CD4-positive, alpha-beta T cell (primary cell): ENCODE measurements at regions not wholly inside any gene's neighbourhood (a gene's known extent, or its start where the extent isn't known, plus 50 kb on each side); places are given as distances from the start of the nearest gene placed in this dataset.

ENCODE experiments used
- ATAC-seq: fragments of 200-7000 bp; cut with Tn5 transposase; one replicate; pipeline ENCODE4 v1.10.0; 2022; ENCODE audit warnings: mild to moderate bottlenecking; ENCODE audit not compliant: poor library complexity
- CTCF ChIA-PET: fragments of 350-600 bp; sonication (Branson Sonifier 250); formaldehyde crosslinking; loops from one replicate; lab custom pipeline; 2021; ENCODE audit warnings: antibody characterized with exemption, inconsistent platforms; lab: Charles Lee
- POLR2A ChIA-PET: fragments of 350-600 bp; sonication (Branson Sonifier 250); formaldehyde crosslinking; loops from one replicate; lab custom pipeline; 2021; ENCODE audit warnings: antibody characterized with exemption, inconsistent platforms; lab: Charles Lee
- DNase-seq, 14 experiments: peaks; one replicate each; pipeline ENCODE4 v3.0.0-alpha.2; 2013 to 2020; ENCODE audit warnings: mixed read lengths in 2 of 14
- H3K27ac ChIP-seq, 2 donors: one replicate each; pipeline versions ENCODE4 v1.5.1 to v1.7.0; 2013; ENCODE audit warnings: low read length in 2 of 2, low read depth in 1 of 2, mild to moderate bottlenecking in 1 of 2
- H3K27me3 ChIP-seq, 2 experiments: 1 replicate in 1 of 2; 2 replicates in 1 of 2; pipeline versions ENCODE4 v1.6.1 to v1.7.0; 2013; ENCODE audit warnings: low read length in 2 of 2, control low read depth in 1 of 2, mild to moderate bottlenecking in 1 of 2, moderate library complexity in 1 of 2; ENCODE audit not compliant: insufficient read depth in 2 of 2, control insufficient read depth in 1 of 2
- H3K36me3 ChIP-seq: one replicate; pipeline ENCODE4 v1.6.1; 2013; ENCODE audit warnings: low read length, control low read depth; ENCODE audit not compliant: insufficient read depth
- H3K4me1 ChIP-seq: one replicate; pipeline ENCODE4 v1.6.1; 2013; ENCODE audit warnings: low read length, control low read depth; ENCODE audit not compliant: insufficient read depth
- H3K4me3 ChIP-seq: one replicate; pipeline ENCODE4 v1.5.1; 2013; ENCODE audit warnings: mild to moderate bottlenecking, low read length, moderate library complexity
- H3K9me3 ChIP-seq, 2 experiments: 1 replicate in 1 of 2; 2 replicates in 1 of 2; pipeline versions ENCODE4 v1.6.1 to v1.7.0; 2013; ENCODE audit warnings: low read length in 2 of 2, mild to moderate bottlenecking in 2 of 2, control low read depth in 1 of 2, moderate library complexity in 1 of 2; ENCODE audit not compliant: control insufficient read depth in 1 of 2, insufficient read depth in 1 of 2
- H3K27ac Mint-ChIP-seq: one replicate; pipeline ENCODE4 v1.8.0; 2020; ENCODE audit warnings: mixed read lengths
- H3K27me3 Mint-ChIP-seq: one replicate; pipeline ENCODE4 v1.8.0; 2021; ENCODE audit warnings: mixed read lengths
- H3K36me3 Mint-ChIP-seq: one replicate; pipeline ENCODE4 v1.8.0; 2021; ENCODE audit warnings: low read depth, mixed read lengths
- H3K4me1 Mint-ChIP-seq: one replicate; pipeline ENCODE4 v1.8.0; 2021; ENCODE audit warnings: low read depth, mixed read lengths
- H3K4me3 Mint-ChIP-seq: one replicate; pipeline ENCODE4 v1.8.0; 2020; ENCODE audit warnings: mild to moderate bottlenecking, mixed read lengths
- H3K9me3 Mint-ChIP-seq: one replicate; pipeline ENCODE4 v1.8.0; 2020; ENCODE audit warnings: mixed read lengths
- intact Hi-C, 2 experiments: fragments of 100-400 bp; cut with DNase I in 1 of 2; cut with micrococcal nuclease in 1 of 2; formaldehyde crosslinking; loops; one replicate each; pipeline versions ENCODE4 v1.15.1 to v1.9.0; 2023 to 2025; cut with DNase I, micrococcal nuclease
- TF ChIP-seq, protein P1 (sequence below): fragments of 200-600 bp; IDR thresholded peaks from one replicate; pipeline ENCODE4 v1.8.0; 2022; ENCODE audit warnings: antibody characterized with exemption, mild to moderate bottlenecking

GRCh38 chr22:27635435-27635834 lies 166.1 kb downstream of the MN1 start:
- DNase-seq, result no peak
- no peak overlapping the region for H3K27ac Mint-ChIP-seq
- H3K27me3 Mint-ChIP-seq, result peaks cover 20% of the 10 kb centered on the region

GRCh38 chr22:27635852-27636251 lies 165.7 kb downstream of the MN1 start:
- H3K9me3 ChIP-seq, result peaks cover 0 to 11% of the 10 kb centered on the region in 2 experiments
- POLR2A ChIA-PET, result no interaction called here
- H3K27me3 ChIP-seq, result peaks cover 0 to 3% of the 10 kb centered on the region in 2 experiments
- DNase-seq (no peak), ATAC-seq (no peak)
- H3K4me3 ChIP-seq, result no peak overlapping the region
- Mint-ChIP-seq H3K27ac (no peak overlapping the region), H3K4me1 (no peaks in the 10 kb centered on the region), H3K36me3 (no peaks in the 10 kb centered on the region), H3K27me3 (peaks cover 20% of the 10 kb centered on the region), H3K9me3 (no peaks in the 10 kb centered on the region), H3K4me3 (no peak overlapping the region)
- H3K36me3 ChIP-seq, result no peaks in the 10 kb centered on the region
- no peaks in the 10 kb centered on the region for H3K4me1 ChIP-seq
- intact Hi-C loops, result no loop called here
- H3K27ac ChIP-seq, result no peak overlapping the region
- CTCF ChIA-PET, result no interaction called here
- TF ChIP-seq, protein P1, sequence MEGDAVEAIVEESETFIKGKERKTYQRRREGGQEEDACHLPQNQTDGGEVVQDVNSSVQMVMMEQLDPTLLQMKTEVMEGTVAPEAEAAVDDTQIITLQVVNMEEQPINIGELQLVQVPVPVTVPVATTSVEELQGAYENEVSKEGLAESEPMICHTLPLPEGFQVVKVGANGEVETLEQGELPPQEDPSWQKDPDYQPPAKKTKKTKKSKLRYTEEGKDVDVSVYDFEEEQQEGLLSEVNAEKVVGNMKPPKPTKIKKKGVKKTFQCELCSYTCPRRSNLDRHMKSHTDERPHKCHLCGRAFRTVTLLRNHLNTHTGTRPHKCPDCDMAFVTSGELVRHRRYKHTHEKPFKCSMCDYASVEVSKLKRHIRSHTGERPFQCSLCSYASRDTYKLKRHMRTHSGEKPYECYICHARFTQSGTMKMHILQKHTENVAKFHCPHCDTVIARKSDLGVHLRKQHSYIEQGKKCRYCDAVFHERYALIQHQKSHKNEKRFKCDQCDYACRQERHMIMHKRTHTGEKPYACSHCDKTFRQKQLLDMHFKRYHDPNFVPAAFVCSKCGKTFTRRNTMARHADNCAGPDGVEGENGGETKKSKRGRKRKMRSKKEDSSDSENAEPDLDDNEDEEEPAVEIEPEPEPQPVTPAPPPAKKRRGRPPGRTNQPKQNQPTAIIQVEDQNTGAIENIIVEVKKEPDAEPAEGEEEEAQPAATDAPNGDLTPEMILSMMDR, result no peak

More at GRCh38 chr22:27635435-27635834, 166.1 kb downstream of the MN1 start:
- Histone ChIP-seq H3K27ac (no peak overlapping the region), H3K4me1 (no peaks in the 10 kb centered on the region), H3K4me3 (no peak overlapping the region), H3K36me3 (no peaks in the 10 kb centered on the region), H3K9me3 (peaks cover 0 to 11% of the 10 kb centered on the region in 2 experiments), H3K27me3 (peaks cover 0 to 3% of the 10 kb centered on the region in 2 experiments)
- Mint-ChIP-seq H3K9me3 (no peaks in the 10 kb centered on the region), H3K4me1 (no peaks in the 10 kb centered on the region), H3K4me3 (no peak overlapping the region), H3K36me3 (no peaks in the 10 kb centered on the region)
- ChIA-PET CTCF (no interaction called here), POLR2A (no interaction called here)
- intact Hi-C loops, result no loop called here
- TF ChIP-seq, protein P1, result no peak
- ATAC-seq, result no peak

- Mint-ChIP-seq H3K4me3 (no peak overlapping the region), H3K9me3 (no peaks in the 10 kb centered on the region), H3K27ac (no peak overlapping the region), H3K27me3 (peaks cover 20% of the 10 kb centered on the region), H3K36me3 (no peaks in the 10 kb centered on the region), H3K4me1 (no peaks in the 10 kb centered on the region)
- TF ChIP-seq, protein P1, result no peak
- ATAC-seq (no peak), DNase-seq (no peak)
- no peaks in the 10 kb centered on the region for H3K36me3 ChIP-seq
- H3K27me3 ChIP-seq, result peaks cover 0 to 3% of the 10 kb centered on the region in 2 experiments
- intact Hi-C loops, result no loop called here
- POLR2A ChIA-PET, result no interaction called here
- CTCF ChIA-PET, result no interaction called here
- H3K27ac ChIP-seq, result no peak overlapping the region
- no peaks in the 10 kb centered on the region for H3K4me1 ChIP-seq
- no peak overlapping the region for H3K4me3 ChIP-seq
- H3K9me3 ChIP-seq, result peaks cover 0 to 11% of the 10 kb centered on the region in 2 experiments
Measured at GRCh38 chr22:27636716-27637508, 164.6 kb downstream of the MN1 start.
